ENCODE measurements at regions not wholly inside any gene's neighbourhood (a gene's known extent, or its start where the extent isn't known, plus 50 kb on each side); places are given as distances from the start of the nearest gene placed in this dataset.
A peak's percentile ranks its signal among the peaks of the same experiment; 100 is the strongest.

DNA sequence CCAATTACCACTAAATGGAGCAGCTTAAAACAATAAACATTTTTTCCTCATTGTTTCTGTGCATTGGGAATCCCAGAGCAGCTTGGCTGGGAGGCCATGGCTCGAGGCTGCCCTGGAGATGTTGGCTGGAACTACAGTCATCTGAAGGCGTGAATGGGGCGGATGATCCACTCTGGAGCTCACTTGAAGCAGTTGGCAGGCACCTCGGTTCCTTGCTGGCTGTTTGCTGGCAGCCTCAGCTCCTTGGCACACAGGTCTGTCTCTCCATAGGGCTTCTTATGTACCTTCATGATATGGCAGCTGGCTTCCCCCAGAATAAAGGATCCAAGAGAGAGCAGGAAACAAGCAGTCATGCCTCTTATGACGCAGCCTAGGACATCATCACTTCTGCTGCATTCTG lies 227.0 kb upstream of the COPS8 start:
- DNase-seq: no peak

DNA sequence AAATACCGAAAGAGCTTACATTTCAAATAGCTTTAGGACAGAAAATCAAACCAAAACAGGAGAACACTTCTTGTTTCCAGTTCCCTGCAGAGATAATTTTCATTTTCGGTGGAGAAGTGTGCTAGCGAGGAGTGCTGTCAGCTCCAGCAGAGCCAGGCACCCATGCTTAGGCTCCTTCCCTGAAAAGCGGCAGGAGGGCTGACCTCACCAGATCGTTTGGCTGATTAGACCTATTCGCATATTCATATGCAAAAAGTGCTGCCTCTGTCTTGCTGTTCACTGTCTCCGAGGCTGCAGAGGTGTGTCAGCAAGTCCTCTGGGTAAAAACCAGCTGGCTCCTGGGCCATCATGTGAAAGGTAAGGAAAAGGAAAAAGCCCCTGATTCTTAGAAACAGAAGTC lies 225.8 kb upstream of the COPS8 start:
- no peak for DNase-seq

DNA sequence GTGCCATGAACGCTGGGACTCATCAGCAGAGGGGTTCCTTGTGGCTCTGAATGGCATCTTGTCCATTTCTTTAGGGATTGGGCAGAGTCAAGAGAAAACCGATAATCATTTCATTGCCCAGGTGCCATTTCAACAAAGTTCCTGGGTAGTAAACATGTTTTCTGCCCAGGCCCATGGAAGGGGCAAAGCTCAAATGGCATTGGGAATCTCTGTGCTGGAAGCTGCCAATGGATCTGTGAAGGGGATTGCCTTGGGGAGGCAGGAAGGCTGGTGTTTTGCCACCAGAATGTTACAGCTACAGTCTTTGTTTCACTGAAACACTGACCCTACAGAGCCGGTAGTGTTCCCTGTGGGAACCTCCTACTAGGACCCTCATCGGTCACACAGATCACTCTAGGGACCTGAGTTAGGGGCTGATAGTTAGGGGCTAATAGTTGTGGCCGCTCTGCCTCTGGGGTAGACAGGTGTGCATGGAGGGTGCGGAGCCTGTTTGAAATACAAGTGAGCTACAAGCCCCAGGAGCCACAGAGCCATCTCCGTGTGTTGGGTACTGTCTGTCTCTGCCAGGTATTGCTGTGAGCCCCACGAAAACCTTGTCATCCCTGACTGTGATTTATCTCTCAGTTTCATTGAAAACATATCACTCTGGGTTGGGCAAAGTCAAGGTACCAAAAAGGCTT lies 224.4 kb upstream of the COPS8 start:
- DNase-seq: no peak

DNA sequence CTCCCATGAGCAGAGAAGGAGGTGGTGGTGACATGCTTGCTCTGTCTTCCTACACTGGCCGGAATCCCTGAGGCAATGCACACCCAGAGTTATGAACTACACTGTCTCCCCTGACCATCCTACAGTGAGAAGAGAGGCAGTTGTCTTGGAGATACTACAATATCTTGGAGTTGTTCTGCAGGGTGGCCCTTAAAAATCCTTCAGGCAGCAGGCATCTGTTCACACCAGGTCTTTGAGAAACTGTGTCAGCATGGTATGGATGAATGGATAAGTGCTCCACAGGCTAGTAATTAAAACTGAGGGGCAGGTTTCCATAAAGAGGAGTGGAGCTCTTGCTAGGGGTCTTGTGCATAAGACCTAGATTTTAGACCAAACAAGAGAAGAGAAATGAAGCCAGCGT lies 223.7 kb upstream of the COPS8 start:
- no peak for DNase-seq

DNA sequence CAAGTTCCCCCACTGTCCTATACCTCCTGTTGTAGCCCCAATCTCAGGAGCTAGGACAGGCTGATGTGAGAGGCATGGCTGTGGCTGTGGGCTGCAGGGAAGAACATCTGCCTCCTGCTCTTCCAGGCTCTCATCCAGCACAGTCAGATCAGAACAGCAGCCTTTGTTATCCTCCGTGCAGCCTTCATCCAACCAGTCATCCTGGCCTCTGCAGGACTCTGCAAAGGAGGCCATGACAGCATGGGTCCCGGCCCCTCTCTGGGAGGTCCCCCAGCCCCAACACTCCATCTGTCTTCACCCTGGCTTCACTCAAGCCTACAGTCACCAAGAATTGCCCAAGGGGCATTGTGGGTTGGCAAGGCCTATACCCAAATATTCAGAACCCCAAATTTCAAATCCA lies 223.2 kb upstream of the COPS8 start:
- no peak for DNase-seq

DNA sequence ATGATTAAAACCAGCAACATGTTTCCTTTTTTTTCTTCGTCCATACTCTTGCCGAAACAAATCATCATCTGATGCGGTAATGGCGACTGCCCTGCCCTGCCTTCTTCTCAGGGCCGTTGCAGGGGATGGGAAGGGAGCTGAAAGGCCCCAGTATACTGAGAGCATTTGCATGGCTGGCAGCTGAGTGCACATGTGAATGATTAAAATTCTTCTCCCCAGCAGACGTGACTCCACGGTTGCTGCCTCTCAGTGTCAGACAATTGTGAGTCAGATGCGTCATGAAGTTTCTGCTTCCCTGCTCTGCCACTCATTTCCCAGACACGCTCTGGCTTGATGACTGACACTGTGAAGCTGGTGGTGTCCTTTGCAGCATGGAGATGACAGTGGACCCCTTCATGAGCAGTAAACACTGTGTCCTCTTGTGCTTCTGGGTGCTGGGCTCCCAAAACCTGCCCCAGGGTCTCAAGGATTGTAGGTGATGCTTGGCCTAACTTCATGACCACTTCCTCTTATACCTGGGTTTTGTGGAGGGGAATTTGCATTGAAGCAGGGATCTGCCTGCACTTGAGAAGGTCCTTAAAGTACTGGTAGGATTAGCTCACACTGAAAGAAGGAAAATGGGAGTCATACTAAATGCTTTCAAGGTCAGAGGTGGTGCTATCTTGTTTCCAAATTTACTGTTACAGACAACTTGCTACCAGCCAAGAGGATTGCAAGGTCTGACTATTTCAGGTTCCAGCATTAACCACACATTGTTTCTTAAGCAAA lies 222.5 kb upstream of the COPS8 start:
- no peak for DNase-seq

DNA sequence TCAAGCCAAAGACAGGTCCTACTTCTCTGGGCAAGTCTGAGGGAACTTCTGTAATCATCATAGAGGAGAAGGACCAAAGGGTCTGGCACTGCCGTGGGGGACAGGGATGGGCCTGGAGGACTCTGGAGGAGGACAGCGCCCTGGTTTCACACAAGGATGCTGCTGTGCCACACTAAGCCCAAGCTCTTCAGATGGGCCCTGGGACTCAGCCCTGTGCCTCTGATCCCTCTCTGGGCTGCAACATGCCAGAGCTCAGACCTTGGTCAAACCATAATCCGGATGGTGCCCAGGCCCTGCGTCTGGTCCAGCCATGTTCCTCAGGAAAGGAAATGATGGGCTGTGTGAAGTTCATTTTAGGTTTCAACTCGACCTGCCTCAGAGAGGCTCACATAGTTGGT lies 222.0 kb upstream of the COPS8 start:
- DNase-seq: no peak

DNA sequence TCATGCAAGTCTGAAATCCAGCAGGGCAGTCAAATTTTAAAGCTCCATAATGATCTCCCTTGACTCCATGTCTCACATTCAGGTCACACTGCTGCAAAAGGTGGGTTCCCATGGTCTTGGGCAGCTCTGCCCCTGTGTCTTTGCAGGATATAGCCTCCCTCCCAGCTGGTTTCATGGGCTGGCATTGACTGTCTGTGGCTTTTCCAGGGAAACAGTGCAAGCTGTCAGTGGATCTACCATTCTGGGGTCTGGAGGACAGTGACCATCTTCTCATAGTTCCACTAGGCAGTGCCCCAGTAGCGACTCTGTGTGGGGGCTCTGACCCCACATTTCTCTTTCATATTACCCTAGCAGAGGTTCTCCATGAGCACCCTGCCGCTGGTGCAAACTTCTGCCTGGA lies 220.6 kb upstream of the COPS8 start:
- DNase-seq: no peak

DNA sequence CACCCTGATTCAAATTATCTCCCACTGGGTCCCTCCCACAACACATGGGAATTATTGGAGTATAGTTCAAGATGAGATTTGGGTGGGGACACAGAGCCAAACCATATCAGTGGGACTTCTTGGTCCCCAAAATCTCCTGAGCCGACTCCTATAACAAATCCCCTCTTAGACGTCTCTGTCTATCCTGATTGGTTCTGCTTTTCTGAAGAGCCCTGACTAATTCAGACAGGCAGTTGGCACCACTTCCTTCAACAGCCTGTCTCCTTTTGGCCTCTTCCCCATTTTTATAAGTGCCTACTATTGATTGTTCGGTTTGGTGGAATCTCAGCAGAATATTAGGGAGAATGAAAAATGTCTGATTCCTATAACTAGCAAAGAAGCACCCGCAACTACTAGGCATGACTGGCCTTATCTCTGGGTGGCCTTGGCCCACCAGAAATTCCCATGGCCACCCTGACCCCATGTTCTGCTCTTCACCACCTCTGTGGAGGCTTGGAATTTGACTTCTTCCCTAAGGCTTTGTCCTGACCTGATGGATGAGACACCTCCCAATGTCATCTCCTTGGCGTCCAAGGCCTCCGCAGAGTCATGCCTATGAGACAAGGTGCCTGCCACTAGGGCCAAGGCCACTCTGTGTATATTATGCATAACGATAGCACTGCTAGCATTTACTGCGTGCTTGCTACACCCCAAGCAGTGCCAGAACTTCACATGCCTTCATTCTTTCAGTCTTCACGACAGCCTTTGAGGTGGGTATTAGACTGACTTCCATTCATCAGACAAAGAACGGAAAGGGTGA lies 218.9 kb upstream of the COPS8 start:
- peak; percentile 19 to 32 for DNase-seq

DNA sequence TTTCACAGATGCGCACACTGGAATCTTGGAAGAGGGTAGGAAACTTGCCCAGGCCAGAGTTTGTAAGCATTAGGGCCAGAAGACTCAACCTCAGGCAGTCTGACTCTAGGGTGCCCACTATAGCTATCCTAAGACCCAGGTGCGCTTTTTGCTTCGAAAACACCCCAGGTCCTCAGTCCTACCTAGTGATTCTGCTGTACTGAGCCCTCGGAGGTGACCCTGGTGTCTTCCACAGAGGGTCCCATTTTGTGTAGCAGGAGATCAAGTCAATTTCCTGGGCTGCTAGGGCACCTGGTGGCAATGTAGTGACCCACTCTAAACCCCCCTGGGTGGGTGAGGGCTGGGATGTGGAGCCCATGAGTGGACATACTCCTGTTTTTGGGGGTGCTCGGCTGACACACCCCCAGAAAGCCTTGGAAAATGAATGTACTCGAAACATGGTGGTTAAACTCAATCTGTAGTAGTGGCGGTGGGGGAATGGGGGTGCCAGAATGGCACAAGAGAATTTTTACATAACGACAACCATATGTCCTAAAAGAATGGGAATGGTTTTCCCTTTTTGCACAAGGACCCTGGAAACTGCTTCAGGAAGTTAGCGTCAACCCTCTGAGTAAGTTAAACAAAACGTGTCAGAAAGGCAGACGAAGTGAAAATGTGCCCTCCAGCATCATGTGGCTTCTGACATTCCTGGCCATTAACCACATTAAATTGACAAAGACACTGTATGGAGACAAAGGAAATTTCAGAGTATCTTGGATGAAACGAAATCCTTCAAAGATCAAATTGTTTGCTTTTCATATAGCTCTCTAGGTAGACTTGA lies 218.0 kb upstream of the COPS8 start:
- no peak for DNase-seq

DNA sequence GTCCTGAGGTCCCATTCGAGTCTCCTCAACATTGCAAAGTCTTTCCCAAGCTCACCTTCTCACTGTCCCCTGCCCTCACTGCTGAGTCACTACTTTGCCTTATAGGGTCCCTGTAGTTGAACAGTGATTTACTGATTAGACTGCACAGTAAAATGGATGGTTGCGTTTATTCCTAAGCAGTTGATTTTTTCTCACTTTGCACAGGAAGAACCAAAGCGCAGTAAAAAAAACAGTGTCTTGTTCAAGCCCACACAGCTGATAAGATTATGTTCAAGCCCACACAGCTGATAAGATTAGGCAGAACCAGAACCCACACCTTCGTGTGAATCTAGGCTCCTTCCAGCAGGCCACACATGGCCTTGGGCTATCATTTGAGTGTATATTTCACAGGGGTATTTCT lies 215.3 kb upstream of the COPS8 start:
- no peak for DNase-seq

DNA sequence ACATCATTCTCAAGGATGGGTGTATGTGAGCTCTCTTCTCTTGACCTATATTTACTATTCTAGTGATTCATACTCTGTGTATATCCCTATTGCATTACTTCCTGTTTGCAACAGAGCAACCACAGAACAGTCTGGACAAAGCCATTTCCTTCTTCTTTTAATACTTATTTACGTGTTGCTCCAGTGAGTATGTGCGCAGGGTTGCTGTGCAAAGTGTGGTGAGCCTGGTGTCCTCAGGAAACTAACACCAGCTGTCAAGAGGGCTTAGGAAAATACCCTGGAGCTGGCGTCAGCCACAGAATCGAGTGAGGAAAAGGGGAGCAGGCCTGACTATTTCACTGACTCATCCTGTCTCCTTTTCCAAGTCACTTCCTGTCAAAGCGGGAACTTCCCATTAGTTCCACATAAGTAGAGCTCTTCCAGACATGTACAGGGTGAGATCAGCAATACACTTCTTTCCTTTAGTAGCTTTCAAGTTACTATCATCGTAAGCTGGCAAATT lies 214.1 kb upstream of the COPS8 start:
- peak; percentile 93 to 95 for DNase-seq

DNA sequence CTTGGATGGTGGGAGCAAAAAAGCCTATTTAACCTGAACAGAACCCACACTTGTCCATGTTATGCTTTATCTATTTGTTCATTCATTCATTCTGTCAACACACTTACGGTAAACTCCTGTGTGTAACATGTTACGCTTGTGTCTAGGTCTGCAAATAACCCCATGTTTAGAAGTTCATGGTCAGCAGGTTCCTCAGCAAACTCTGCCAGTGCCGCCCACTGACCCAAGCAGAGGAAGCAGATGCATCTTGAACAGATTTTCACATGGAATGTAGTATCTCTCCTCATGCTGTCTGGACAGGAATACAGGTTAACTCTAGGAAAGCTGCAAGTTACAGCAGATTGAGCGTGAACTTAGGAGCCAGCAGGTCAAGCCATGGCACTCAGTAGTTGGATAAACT lies 213.7 kb upstream of the COPS8 start:
- no peak for DNase-seq

DNA sequence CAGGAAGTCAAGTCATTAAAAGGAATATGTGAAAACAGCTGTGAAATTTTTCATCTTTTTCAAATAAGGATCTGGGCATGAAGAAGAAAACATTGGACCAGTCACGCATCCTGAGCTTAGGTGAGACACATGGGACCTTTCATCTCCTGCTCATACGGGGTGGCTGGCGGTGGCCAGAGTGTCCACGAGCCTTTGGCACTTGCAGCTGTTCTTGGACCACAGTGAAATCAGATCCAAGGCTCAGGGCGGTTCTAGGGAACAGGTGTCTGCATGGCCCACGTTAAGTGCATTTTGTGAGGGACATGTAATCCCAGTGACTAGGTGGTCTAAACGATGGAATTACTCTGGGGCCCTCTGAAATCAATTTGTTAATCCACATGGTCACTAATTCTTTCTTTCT lies 212.7 kb upstream of the COPS8 start:
- no peak for DNase-seq

DNA sequence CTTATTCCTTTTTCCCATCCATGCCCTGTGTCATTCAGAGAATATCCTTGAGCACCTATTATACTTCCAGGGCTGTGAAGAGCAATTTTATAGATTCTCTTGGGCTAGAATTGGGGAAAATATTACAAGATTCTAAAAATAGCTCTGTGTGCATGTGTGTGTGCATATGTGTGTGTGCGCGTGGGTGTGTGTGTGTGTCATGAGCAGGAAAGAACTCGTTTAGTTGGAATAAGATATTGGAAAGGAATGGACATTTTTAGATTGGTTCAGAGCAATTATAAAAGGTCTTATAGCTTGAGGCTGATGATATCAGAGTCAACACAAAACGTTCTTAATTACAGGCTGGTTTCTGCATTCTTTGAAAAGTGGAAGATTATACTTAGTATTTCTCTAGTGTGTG lies 212.1 kb upstream of the COPS8 start:
- no peak for DNase-seq

DNA sequence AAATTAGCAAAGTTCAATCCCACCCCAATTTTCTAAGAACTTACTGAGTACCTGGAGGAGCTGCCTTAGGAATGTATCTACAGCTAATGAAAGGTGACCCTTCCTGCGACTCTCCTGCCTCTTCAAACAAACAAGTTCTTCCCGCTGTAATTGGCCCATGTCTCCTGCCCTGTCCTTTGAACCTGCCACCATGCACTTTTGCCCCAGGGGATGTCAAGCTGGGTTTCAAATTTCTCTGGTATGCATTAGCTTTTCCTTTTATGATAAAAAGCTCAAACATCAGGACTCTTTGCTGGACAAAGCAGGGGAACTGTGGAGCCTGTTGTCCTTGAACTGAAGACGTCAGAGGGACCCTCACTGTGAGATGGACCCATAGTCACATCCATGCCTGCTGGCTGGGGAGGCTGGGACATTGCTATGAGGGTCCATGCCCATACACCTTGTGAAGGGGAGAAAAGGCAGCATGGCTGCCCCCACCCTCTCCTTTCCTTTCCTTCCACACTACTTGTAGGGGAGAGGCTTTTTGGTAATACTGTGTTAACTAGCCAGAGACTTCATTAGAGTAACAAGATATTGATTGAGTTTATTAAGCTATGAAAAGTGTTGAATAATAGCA lies 210.7 kb upstream of the COPS8 start:
- no peak for DNase-seq

DNA sequence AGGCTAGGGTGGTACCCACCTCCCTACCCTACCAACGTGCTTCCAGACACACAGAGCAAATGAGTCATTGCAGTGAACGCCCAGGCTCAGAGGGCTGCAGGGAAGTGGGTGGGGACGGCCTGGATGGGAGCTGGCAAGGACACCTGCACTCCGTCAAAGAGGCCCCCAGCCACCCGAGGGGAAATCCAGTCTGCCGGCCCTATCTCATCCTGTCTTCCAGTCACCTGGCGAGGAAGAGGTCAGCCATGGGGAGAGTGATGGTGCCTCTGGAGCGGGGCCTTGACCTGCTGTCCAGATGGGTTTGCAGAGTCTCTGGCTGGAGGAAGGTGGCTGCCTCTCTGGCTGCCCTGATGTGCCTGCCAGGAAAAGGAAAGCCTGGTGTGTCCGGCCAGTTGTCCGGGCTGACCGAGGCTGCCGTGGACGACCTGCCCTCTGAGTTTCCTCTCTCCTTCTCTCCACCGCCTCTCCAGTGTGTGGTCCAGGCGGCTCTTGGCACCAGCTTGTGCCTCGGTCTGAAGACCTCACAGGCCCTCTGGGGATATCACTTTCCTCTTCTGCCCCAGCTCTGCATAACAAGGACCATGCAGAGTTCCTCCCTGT lies 209.7 kb upstream of the COPS8 start:
- no peak for DNase-seq

DNA sequence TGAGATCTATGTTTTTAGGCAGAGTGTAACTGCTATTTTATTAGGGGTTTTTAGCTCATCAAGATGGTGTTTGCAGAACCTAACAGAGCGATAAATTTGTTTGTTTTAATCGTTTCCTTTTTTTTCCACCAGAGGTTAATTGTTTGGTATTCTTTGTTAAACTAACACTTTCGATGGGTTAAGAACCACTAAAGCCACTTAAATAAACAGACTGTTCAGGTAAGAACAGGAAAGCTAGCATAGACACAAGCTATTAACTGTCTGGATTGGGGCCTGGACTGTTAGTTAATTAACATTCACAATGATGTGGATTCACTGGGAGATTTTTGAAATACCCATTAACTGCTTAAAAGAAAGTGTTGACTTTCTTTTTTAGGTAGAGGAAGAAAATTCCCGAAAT lies 209.0 kb upstream of the COPS8 start:
- DNase-seq: no peak

DNA sequence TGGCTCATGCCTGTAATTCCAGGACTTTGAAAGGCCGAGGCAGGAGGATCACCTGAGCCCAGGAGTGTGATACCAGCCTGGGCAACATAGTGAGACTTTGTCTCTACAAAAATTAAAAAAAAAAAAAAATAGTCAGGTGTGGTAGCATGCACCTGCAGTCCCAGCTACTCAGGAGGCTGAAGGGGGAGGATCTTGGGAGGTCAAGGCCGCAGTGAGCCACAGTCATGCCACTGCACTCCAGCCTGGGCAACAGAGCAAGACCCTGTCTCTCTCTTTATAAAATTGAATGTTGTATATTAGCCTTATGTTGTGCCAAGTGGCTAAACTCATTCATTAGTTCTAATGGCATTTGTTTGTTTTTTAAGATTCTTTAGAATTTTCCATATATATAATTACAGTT lies 207.7 kb upstream of the COPS8 start:
- DNase-seq: no peak

DNA sequence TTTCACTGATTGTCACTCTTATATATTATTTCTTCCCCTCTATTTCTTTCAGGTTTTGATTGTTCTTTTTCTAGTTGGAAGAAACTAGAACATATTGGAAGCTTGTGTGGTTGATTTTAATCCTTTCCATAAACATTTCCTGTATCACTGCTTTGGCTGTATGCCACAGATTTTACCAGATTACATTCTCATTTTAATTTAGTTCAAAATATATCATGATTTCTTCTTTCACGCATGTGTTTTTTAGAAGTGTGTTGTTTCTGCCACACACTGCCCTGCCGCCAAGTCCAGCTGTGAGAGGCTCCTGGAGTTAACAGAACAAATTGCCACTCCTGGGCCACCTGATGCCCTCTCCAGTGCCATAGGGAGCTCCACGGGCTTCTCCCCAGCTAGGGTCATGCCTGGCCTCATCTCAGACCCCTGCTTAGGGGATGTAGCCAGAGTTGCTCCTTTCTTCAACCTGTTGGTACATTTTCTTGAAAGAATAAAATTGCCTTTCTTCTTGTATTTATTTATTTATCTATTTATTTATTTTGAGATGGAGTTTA lies 206.2 kb upstream of the COPS8 start:
- no peak for DNase-seq

DNA sequence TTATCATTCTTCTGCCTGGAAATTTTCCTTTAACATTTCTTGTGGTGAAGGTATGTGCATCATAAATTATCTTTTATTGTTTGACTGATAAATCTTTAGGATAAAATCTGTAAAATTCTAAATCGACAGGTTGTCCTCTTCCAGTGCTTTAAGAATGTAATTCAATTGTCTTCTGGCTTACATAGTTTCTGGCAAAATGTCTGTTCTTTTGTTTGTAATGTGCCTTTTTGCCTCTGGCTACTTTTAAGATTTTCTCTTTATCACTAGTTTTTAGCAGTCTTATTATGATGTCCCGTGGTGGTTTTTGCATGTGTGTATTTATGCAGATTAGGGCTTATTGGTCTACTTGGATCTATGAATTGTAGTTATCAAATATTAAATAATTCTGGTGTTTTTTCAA lies 203.6 kb upstream of the COPS8 start:
- no peak for DNase-seq

DNA sequence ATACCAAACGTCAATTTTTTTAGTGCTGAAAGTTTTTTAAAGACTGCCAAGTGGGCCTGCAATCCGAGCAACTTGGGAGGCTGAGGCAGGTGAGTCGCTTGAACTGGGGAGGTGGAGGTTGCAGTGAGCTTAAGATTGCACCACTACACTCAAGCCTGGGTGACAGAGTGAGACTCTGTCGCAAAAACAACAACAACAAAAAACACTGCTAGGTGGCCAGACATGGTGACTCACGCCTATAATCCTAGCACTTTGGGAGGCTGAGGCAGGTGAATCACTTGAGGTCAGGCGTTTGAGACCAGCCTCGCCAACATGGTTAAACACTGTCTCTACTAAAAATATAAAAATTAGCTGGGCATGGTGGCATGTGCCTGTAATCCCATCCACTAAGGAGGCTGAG lies 202.8 kb upstream of the COPS8 start:
- no peak for DNase-seq

Measured in AML-193 (cell line).